ENCODE measurements at regions not wholly inside any gene's neighbourhood (a gene's known extent, or its start where the extent isn't known, plus 50 kb on each side); places are given as distances from the start of the nearest gene placed in this dataset.

GRCh38 chr15:95836536-95836935 lies 494.0 kb upstream of the NR2F2 start:
- Histone ChIP-seq H3K27ac (ENCODE audit: insufficient read depth, low read length) (no peak overlapping the region), H3K36me3 (ENCODE audit: control insufficient read depth, insufficient read depth, low read length) (no peaks in the 10 kb centered on the region), H4K20me1 (ENCODE audit: control insufficient read depth, extremely low read depth, insufficient read depth, low read length) (no peaks in the 10 kb centered on the region), H3K9ac (ENCODE audit: insufficient read depth, low read length) (no peak overlapping the region), H3K79me2 (ENCODE audit: control insufficient read depth, insufficient read depth, low read length) (no peaks in the 10 kb centered on the region), H3K4me2 (ENCODE audit: extremely low read depth, insufficient read depth, low read length) (no peak overlapping the region), H3K9me3 (ENCODE audit: control insufficient read depth, insufficient read depth, low read depth, low read length) (no peaks in the 10 kb centered on the region), H3K27me3 (ENCODE audit: control insufficient read depth, insufficient read depth, low read length) (no peaks in the 10 kb centered on the region), H2AFZ (ENCODE audit: low read length) (no peak overlapping the region), H3K4me1 (ENCODE audit: control insufficient read depth, extremely low read depth, insufficient read depth, low read length) (peaks cover 4% of the 10 kb centered on the region), H3K4me3 (replicated peaks in 1 of 4; ENCODE audit: control extremely low read depth in 1 of 4, insufficient read depth in 1 of 4, low read depth in 3 of 4, low read length in 4 of 4) (no peak overlapping the region)
- no peak for DNase-seq (ENCODE audit: low read depth in 2 of 2)
- TF ChIP-seq EZH2 (IDR thresholded peaks at IDR 0.05; ENCODE audit: low read length, missing control alignments) (no peak), CTCF (conservative IDR thresholded peaks at IDR 0.05 in 1 of 2, IDR thresholded peaks at IDR 0.05 in 1 of 2; ENCODE audit: low read depth in 1 of 2, low read length in 2 of 2) (no peak)

- Histone ChIP-seq H3K36me3 (ENCODE audit: control insufficient read depth, insufficient read depth, low read length) (no peaks in the 10 kb centered on the region), H3K27ac (ENCODE audit: insufficient read depth, low read length) (no peak overlapping the region), H3K27me3 (ENCODE audit: control insufficient read depth, insufficient read depth, low read length) (no peaks in the 10 kb centered on the region), H3K4me2 (ENCODE audit: extremely low read depth, insufficient read depth, low read length) (no peak overlapping the region), H3K79me2 (ENCODE audit: control insufficient read depth, insufficient read depth, low read length) (no peaks in the 10 kb centered on the region), H3K4me3 (replicated peaks in 1 of 4; ENCODE audit: control extremely low read depth in 1 of 4, insufficient read depth in 1 of 4, low read depth in 3 of 4, low read length in 4 of 4) (no peak overlapping the region), H3K9me3 (ENCODE audit: control insufficient read depth, insufficient read depth, low read depth, low read length) (no peaks in the 10 kb centered on the region), H2AFZ (ENCODE audit: low read length) (no peak overlapping the region), H3K4me1 (ENCODE audit: control insufficient read depth, extremely low read depth, insufficient read depth, low read length) (peaks cover 4% of the 10 kb centered on the region), H3K9ac (ENCODE audit: insufficient read depth, low read length) (no peak overlapping the region), H4K20me1 (ENCODE audit: control insufficient read depth, extremely low read depth, insufficient read depth, low read length) (no peaks in the 10 kb centered on the region)
- TF ChIP-seq CTCF (conservative IDR thresholded peaks at IDR 0.05 in 1 of 2, IDR thresholded peaks at IDR 0.05 in 1 of 2; ENCODE audit: low read depth in 1 of 2, low read length in 2 of 2) (no peak), EZH2 (IDR thresholded peaks at IDR 0.05; ENCODE audit: low read length, missing control alignments) (no peak)
- DNase-seq (ENCODE audit: low read depth in 2 of 2), result no peak
Measured at GRCh38 chr15:95837341-95838004, 493.0 kb upstream of the NR2F2 start.

- no peaks in the 10 kb centered on the region for H3K27me3 ChIP-seq (ENCODE audit: control insufficient read depth, insufficient read depth, low read length)
- TF ChIP-seq EZH2 (IDR thresholded peaks at IDR 0.05; ENCODE audit: low read length, missing control alignments) (no peak), CTCF (conservative IDR thresholded peaks at IDR 0.05 in 1 of 2, IDR thresholded peaks at IDR 0.05 in 1 of 2; ENCODE audit: low read depth in 1 of 2, low read length in 2 of 2) (no peak)
- no peak for DNase-seq (ENCODE audit: low read depth in 2 of 2)
- H3K4me3 ChIP-seq (replicated peaks in 1 of 4; ENCODE audit: control extremely low read depth in 1 of 4, insufficient read depth in 1 of 4, low read depth in 3 of 4, low read length in 4 of 4), result no peak overlapping the region
- H2AFZ ChIP-seq (ENCODE audit: low read length), result no peak overlapping the region
- H3K4me2 ChIP-seq (ENCODE audit: extremely low read depth, insufficient read depth, low read length), result no peak overlapping the region
- no peaks in the 10 kb centered on the region for H3K36me3 ChIP-seq (ENCODE audit: control insufficient read depth, insufficient read depth, low read length)
- no peak overlapping the region for H3K27ac ChIP-seq (ENCODE audit: insufficient read depth, low read length)
- H3K4me1 ChIP-seq (ENCODE audit: control insufficient read depth, extremely low read depth, insufficient read depth, low read length), result peaks cover 4% of the 10 kb centered on the region
- no peaks in the 10 kb centered on the region for H3K9me3 ChIP-seq (ENCODE audit: control insufficient read depth, insufficient read depth, low read depth, low read length)
- H3K79me2 ChIP-seq (ENCODE audit: control insufficient read depth, insufficient read depth, low read length), result no peaks in the 10 kb centered on the region
- no peak overlapping the region for H3K9ac ChIP-seq (ENCODE audit: insufficient read depth, low read length)
- no peaks in the 10 kb centered on the region for H4K20me1 ChIP-seq (ENCODE audit: control insufficient read depth, extremely low read depth, insufficient read depth, low read length)
Measured at GRCh38 chr15:95839367-95839782, 491.1 kb upstream of the NR2F2 start.

Data from fibroblast of lung (primary cell).